IMR-90 (cell line): ENCODE measurements at regions not wholly inside any gene's neighbourhood (a gene's known extent, or its start where the extent isn't known, plus 50 kb on each side); places are given as distances from the start of the nearest gene placed in this dataset.

ENCODE experiments used
- ATAC-seq: fragments of 200-7000 bp; cut with Tn5 transposase; 2 replicates; pipeline ENCODE4 v1.9.1; 2020; ENCODE audit warnings: low read depth, mild to moderate bottlenecking, moderate library complexity
- BruUV-seq: library from RNA; stranded (reverse); fragments of 400-500 nt; replicated peaks from 2 replicates; lab custom pipeline; 2021; lab: Mats Ljungman, UMichigan
- CTCF ChIA-PET: fragments of 300-600 bp; formaldehyde crosslinking; extraction: SDS; loops from one replicate; lab custom pipeline; 2021; ENCODE audit warnings: antibody characterized with exemption; lab: Yijun Ruan, JAX
- POLR2A ChIA-PET: fragments of 300-600 bp; sonication (Branson Sonifier 250); formaldehyde crosslinking; loops from one replicate; lab custom pipeline; 2022; ENCODE audit warnings: antibody characterized with exemption; ENCODE audit not compliant: unreplicated experiment; lab: Charles Lee
- DNase-seq: peaks from one replicate; pipeline ENCODE4 v3.0.0; 2013
- H2AFZ ChIP-seq: replicated peaks from 2 replicates; pipeline ENCODE3; 2013; ENCODE audit warnings: low read length, mild to moderate bottlenecking; ENCODE audit not compliant: poor library complexity
- H2AK5ac ChIP-seq: 2 replicates; pipeline ENCODE4 v1.6.1; 2013; ENCODE audit warnings: low read depth, low read length, inconsistent platforms
- H2AK9ac ChIP-seq: replicated peaks from 2 replicates; pipeline ENCODE3; 2013; ENCODE audit warnings: mild to moderate bottlenecking, low read depth, low read length, moderate library complexity; ENCODE audit not compliant: poor library complexity
- H2BK120ac ChIP-seq: 2 replicates; pipeline ENCODE4 v1.6.1; 2013; ENCODE audit warnings: low read depth, low read length, inconsistent platforms
- H2BK15ac ChIP-seq: 3 replicates; pipeline ENCODE4 v1.6.1; 2013; ENCODE audit warnings: low read depth, low read length, inconsistent platforms
- H2BK20ac ChIP-seq: 2 replicates; pipeline ENCODE4 v1.6.1; 2013; ENCODE audit warnings: low read depth, mild to moderate bottlenecking, inconsistent platforms, low read length, moderate library complexity
- H2BK5ac ChIP-seq: 2 replicates; pipeline ENCODE4 v1.6.1; 2013; ENCODE audit warnings: mild to moderate bottlenecking, low read depth, low read length, inconsistent platforms; ENCODE audit not compliant: poor library complexity, severe bottlenecking
- H3K14ac ChIP-seq: replicated peaks from 2 replicates; pipeline ENCODE4 v1.6.1; 2013; ENCODE audit warnings: low read depth, low read length, inconsistent platforms
- H3K18ac ChIP-seq: 2 replicates; pipeline ENCODE4 v1.6.1; 2013; ENCODE audit warnings: low read depth, low read length, control low read depth
- H3K23ac ChIP-seq: 2 replicates; pipeline ENCODE4 v1.6.1; 2013; ENCODE audit warnings: low read depth, low read length, inconsistent platforms
- H3K27ac ChIP-seq: 2 replicates; pipeline ENCODE4 v1.5.1; 2013; ENCODE audit warnings: mild to moderate bottlenecking, control low read depth, low read length; ENCODE audit not compliant: insufficient read depth
- H3K27me3 ChIP-seq: 2 replicates; pipeline ENCODE4 v1.6.1; 2013; ENCODE audit warnings: low read length; ENCODE audit not compliant: control insufficient read depth, insufficient read depth
- H3K36me3 ChIP-seq: 2 replicates; pipeline ENCODE4 v1.6.1; 2013; ENCODE audit warnings: low read length, mixed read lengths; ENCODE audit not compliant: control insufficient read depth, insufficient read depth
- H3K4ac ChIP-seq: 2 replicates; pipeline ENCODE4 v1.6.1; 2013; ENCODE audit warnings: low read depth, low read length, inconsistent platforms
- H3K4me1 ChIP-seq: 2 replicates; pipeline ENCODE4 v1.6.1; 2013; ENCODE audit warnings: low read length, mixed read lengths; ENCODE audit not compliant: control insufficient read depth, insufficient read depth
- H3K4me2 ChIP-seq: 2 replicates; pipeline ENCODE4 v1.6.1; 2013; ENCODE audit warnings: low read depth, mild to moderate bottlenecking, control low read depth, low read length, moderate library complexity
- H3K4me3 ChIP-seq: 2 replicates; pipeline ENCODE4 v1.5.1; 2013; ENCODE audit warnings: low read depth, mild to moderate bottlenecking, control low read depth, low read length, moderate library complexity; ENCODE audit not compliant: insufficient read depth
- H3K56ac ChIP-seq: 2 replicates; pipeline ENCODE4 v1.6.1; 2013; ENCODE audit warnings: low read length, inconsistent platforms; ENCODE audit not compliant: insufficient read depth; ENCODE audit errors: extremely low read depth
- H3K79me1 ChIP-seq, 2 experiments: 2 replicates each; pipeline ENCODE4 v1.6.1; 2013; ENCODE audit warnings: low read length in 2 of 2, inconsistent platforms in 1 of 2, low read depth in 1 of 2
- H3K9ac ChIP-seq: 2 replicates; pipeline ENCODE4 v1.6.1; 2013; ENCODE audit warnings: low read depth, low read length, control low read depth
- H3K9me1 ChIP-seq: 2 replicates; pipeline ENCODE4 v1.6.1; 2013; ENCODE audit warnings: low read length, inconsistent platforms; ENCODE audit not compliant: insufficient read depth
- H3K9me3 ChIP-seq: 2 replicates; pipeline ENCODE4 v1.6.1; 2013; ENCODE audit warnings: low read length; ENCODE audit not compliant: control insufficient read depth, insufficient read depth
- H4K20me1 ChIP-seq: 2 replicates; pipeline ENCODE4 v1.6.1; 2013; ENCODE audit warnings: low read length, inconsistent platforms; ENCODE audit not compliant: insufficient read depth
- H4K5ac ChIP-seq: 2 replicates; pipeline ENCODE4 v1.6.1; 2013; ENCODE audit warnings: mild to moderate bottlenecking, low read depth, low read length, control low read depth
- H4K8ac ChIP-seq, 2 experiments: 2 replicates each; pipeline ENCODE4 v1.6.1; 2013; ENCODE audit warnings: low read depth in 2 of 2, low read length in 2 of 2, control low read depth in 1 of 2, inconsistent platforms in 1 of 2
- H4K91ac ChIP-seq: 2 replicates; pipeline ENCODE4 v1.6.1; 2013; ENCODE audit warnings: low read depth, low read length, inconsistent platforms; ENCODE audit not compliant: insufficient read depth
- BHLHE40 ChIP-seq: fragments of 150-350 bp; IDR thresholded peaks from 2 replicates; pipeline ENCODE4 v1.6.1; 2016; ENCODE audit warnings: mild to moderate bottlenecking, low read depth, low read length
- CEBPB ChIP-seq: IDR thresholded peaks from 2 replicates; pipeline ENCODE4 v1.6.1; 2012; ENCODE audit warnings: low read depth, low read length, improper control_type of control experiment
- CHD1 ChIP-seq: IDR thresholded peaks from 2 replicates; pipeline ENCODE4 v1.6.1; 2012; ENCODE audit warnings: low read depth, low read length, improper control_type of control experiment
- FOS ChIP-seq: fragments of 150-350 bp; IDR thresholded peaks from 2 replicates; pipeline ENCODE4 v1.6.1; 2016; ENCODE audit warnings: low read depth, low read length
- MAFK ChIP-seq: IDR thresholded peaks from 2 replicates; pipeline ENCODE4 v1.6.1; 2012; ENCODE audit warnings: low read depth, low read length, improper control_type of control experiment
- MAZ ChIP-seq: IDR thresholded peaks from 2 replicates; pipeline ENCODE4 v1.6.1; 2012; ENCODE audit warnings: low read depth, mild to moderate bottlenecking, low read length, improper control_type of control experiment, moderate library complexity, borderline replicate concordance
- MXI1 ChIP-seq: IDR thresholded peaks from 2 replicates; pipeline ENCODE4 v1.6.1; 2012; ENCODE audit warnings: low read depth, mild to moderate bottlenecking, low read length, moderate library complexity, borderline replicate concordance
- NFE2L2 ChIP-seq: fragments of 150-350 bp; IDR thresholded peaks from 2 replicates; pipeline ENCODE4 v1.6.1; 2016; ENCODE audit warnings: low read depth, mild to moderate bottlenecking, low read length
- POLR2A ChIP-seq: IDR thresholded peaks from 2 replicates; pipeline ENCODE4 v1.6.1; 2012; ENCODE audit warnings: mild to moderate bottlenecking, low read depth, low read length
- RAD21 ChIP-seq: IDR thresholded peaks from 2 replicates; pipeline ENCODE4 v1.6.1; 2012; ENCODE audit warnings: low read length, improper control_type of control experiment
- RCOR1 ChIP-seq: IDR thresholded peaks from 2 replicates; pipeline ENCODE4 v1.6.1; 2012; ENCODE audit warnings: mild to moderate bottlenecking, low read length, improper control_type of control experiment; ENCODE audit not compliant: insufficient replicate concordance
- RFX5 ChIP-seq: IDR thresholded peaks from 2 replicates; pipeline ENCODE4 v1.8.0; 2012; ENCODE audit warnings: low read depth, mild to moderate bottlenecking, low read length, moderate library complexity
- SMC3 ChIP-seq: fragments of 150-350 bp; IDR thresholded peaks from 2 replicates; pipeline ENCODE4 v1.6.1; 2016; ENCODE audit warnings: low read depth, mild to moderate bottlenecking, antibody characterized with exemption, low read length, moderate library complexity
- dilution Hi-C: fragments of 300-500 bp; cut with HindIII; formaldehyde crosslinking; loops from one replicate; pipeline ENCODE4 v1.14.3; 2018; ENCODE audit warnings: low sequenced_read_pairs; ENCODE audit not compliant: unreplicated experiment
- in situ Hi-C: fragments of 300-500 bp; cut with MboI; formaldehyde crosslinking; loops from 3 replicates; pipeline ENCODE4 v1.14.3; 2019; ENCODE audit warnings: low sequenced_read_pairs, inconsistent platforms, mixed read lengths
- intact Hi-C: fragments of 100-400 bp; cut with micrococcal nuclease; formaldehyde crosslinking; loops from 2 replicates; pipeline ENCODE4 v1.10.0; 2022
- TF ChIP-seq, protein P1 (sequence below): conservative IDR thresholded peaks from 2 replicates; pipeline ENCODE4 v1.5.1; 2012; ENCODE audit warnings: mild to moderate bottlenecking, low read depth, low read length, improper control_type of control experiment
- TF ChIP-seq, protein P2 (sequence below): fragments of 150-350 bp; IDR thresholded peaks from 2 replicates; pipeline ENCODE4 v1.6.1; 2017; ENCODE audit warnings: mild to moderate bottlenecking, antibody characterized with exemption, low read length, low read depth
- TF ChIP-seq, protein P3 (sequence below): fragments of 150-350 bp; IDR thresholded peaks from 2 replicates; pipeline ENCODE4 v1.6.1; 2016; ENCODE audit warnings: low read depth, mild to moderate bottlenecking, low read length, moderate library complexity, borderline replicate concordance

DNA sequence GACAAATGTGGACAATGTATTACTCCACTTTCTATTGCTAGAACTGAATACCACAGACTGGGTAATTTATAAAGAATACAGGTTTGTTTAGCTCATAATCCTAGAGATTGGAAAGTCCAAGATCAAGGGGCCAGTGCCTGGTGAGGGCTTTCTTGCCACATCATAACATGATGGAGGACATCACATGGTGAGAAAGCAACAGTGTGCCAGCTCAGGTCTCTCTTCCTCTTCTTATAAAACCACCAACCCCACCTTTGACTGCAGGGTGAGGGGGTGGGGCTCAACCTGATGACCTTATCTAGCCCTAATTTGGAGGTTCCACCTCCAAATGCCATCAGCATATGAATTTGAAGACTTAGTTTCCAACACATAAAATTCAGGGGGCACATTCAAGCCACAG lies 105.7 kb upstream of the CXorf66 start:
- Histone ChIP-seq H2BK5ac (no peak overlapping the region), H2AK9ac (no peak overlapping the region), H3K27me3 (no peaks in the 10 kb centered on the region), H3K9me3 (no peaks in the 10 kb centered on the region), H3K36me3 (no peaks in the 10 kb centered on the region), H3K9me1 (no peaks in the 10 kb centered on the region), H3K18ac (no peak overlapping the region), H3K4me2 (no peak overlapping the region), H4K8ac (no peak overlapping the region), H3K4me1 (no peaks in the 10 kb centered on the region), H2BK120ac (no peak overlapping the region), H4K91ac (no peak overlapping the region), H3K56ac (no peak overlapping the region), H3K9ac (no peak overlapping the region), H2AK5ac (no peak overlapping the region), H3K4ac (no peak overlapping the region), H3K23ac (no peak overlapping the region), H3K27ac (no peak overlapping the region), H2BK20ac (no peak overlapping the region), H4K20me1 (no peaks in the 10 kb centered on the region), H3K4me3 (no peak overlapping the region), H4K5ac (no peak overlapping the region), H2BK15ac (no peak overlapping the region), H2AFZ (no peak overlapping the region), H3K14ac (no peak overlapping the region), H3K79me1 (no peaks in the 10 kb centered on the region)
- ChIA-PET POLR2A (no interaction called here), CTCF (interaction anchor here (1.1 kb wide), 1 partner anchor 14 kb away, joined by 4 read pairs; no protein-coding TSS in a partner anchor)
- TF ChIP-seq BHLHE40 = no peak
- TF ChIP-seq, protein P1, sequence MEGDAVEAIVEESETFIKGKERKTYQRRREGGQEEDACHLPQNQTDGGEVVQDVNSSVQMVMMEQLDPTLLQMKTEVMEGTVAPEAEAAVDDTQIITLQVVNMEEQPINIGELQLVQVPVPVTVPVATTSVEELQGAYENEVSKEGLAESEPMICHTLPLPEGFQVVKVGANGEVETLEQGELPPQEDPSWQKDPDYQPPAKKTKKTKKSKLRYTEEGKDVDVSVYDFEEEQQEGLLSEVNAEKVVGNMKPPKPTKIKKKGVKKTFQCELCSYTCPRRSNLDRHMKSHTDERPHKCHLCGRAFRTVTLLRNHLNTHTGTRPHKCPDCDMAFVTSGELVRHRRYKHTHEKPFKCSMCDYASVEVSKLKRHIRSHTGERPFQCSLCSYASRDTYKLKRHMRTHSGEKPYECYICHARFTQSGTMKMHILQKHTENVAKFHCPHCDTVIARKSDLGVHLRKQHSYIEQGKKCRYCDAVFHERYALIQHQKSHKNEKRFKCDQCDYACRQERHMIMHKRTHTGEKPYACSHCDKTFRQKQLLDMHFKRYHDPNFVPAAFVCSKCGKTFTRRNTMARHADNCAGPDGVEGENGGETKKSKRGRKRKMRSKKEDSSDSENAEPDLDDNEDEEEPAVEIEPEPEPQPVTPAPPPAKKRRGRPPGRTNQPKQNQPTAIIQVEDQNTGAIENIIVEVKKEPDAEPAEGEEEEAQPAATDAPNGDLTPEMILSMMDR = no peak
- TF ChIP-seq MXI1 = no peak
- TF ChIP-seq RFX5 = no peak
- no peak for TF ChIP-seq RAD21
- TF ChIP-seq RCOR1 = no peak
- TF ChIP-seq, protein P2, sequence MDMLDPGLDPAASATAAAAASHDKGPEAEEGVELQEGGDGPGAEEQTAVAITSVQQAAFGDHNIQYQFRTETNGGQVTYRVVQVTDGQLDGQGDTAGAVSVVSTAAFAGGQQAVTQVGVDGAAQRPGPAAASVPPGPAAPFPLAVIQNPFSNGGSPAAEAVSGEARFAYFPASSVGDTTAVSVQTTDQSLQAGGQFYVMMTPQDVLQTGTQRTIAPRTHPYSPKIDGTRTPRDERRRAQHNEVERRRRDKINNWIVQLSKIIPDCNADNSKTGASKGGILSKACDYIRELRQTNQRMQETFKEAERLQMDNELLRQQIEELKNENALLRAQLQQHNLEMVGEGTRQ = no peak
- no peak for TF ChIP-seq POLR2A
- TF ChIP-seq CEBPB = no peak
- TF ChIP-seq MAZ = no peak
- TF ChIP-seq MAFK = no peak
- no peak for TF ChIP-seq SMC3
- TF ChIP-seq NFE2L2 = no peak
- TF ChIP-seq FOS = no peak
- TF ChIP-seq CHD1 = no peak
- TF ChIP-seq, protein P3, sequence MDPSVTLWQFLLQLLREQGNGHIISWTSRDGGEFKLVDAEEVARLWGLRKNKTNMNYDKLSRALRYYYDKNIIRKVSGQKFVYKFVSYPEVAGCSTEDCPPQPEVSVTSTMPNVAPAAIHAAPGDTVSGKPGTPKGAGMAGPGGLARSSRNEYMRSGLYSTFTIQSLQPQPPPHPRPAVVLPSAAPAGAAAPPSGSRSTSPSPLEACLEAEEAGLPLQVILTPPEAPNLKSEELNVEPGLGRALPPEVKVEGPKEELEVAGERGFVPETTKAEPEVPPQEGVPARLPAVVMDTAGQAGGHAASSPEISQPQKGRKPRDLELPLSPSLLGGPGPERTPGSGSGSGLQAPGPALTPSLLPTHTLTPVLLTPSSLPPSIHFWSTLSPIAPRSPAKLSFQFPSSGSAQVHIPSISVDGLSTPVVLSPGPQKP = no peak
- DNase-seq (no peak), ATAC-seq (no peak)
- no TSS peak for BruUV-seq
- intact Hi-C loops (no loop called here), dilution Hi-C loops (no loop called here), in situ Hi-C loops (loop anchor here (25.0 kb wide), 1 partner anchor 591 kb away; no protein-coding TSS in a partner anchor)
